ENCODE measurements at regions not wholly inside any gene's neighbourhood (a gene's known extent, or its start where the extent isn't known, plus 50 kb on each side); places are given as distances from the start of the nearest gene placed in this dataset.

DNA sequence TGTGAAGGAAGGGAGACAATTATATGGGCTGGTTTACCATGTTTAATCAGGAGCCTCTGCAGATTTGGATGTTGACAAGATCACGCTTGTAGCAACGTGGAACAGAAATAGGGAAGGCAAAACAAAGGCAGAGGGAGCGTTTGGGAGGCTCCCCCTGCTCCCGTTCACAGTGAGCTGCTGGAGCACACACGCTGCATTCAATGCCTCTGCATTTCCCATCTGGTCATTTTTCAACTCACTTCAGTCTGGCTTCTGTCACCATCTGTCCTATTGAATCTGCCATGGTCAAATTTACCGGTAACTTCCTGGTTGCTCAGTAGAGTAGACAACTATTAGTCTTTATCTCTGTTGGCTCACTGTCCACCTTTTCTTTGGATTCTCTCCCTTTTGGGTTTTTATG is 91.0 kb downstream of the NHLRC3 start:
- Histone ChIP-seq H3K36me3 (ENCODE audit: control insufficient read depth, insufficient read depth, low read length) (no peaks in the 10 kb centered on the region), H3K4me1 (ENCODE audit: control insufficient read depth, insufficient read depth, low read length) (peaks cover 5% of the 10 kb centered on the region), H3K4me3 (ENCODE audit: low read length) (no peak overlapping the region), H3K9me3 (ENCODE audit: control insufficient read depth, low read depth, low read length) (no peaks in the 10 kb centered on the region), H3K27me3 (ENCODE audit: control insufficient read depth, insufficient read depth, low read length) (no peaks in the 10 kb centered on the region), H3K27ac (ENCODE audit: low read length) (no peak overlapping the region)
- 100% methylated on average over 1 of the region's 6 CpGs for WGBS (ENCODE audit: insufficient coverage, low lambda C conversion rate)
- DNase-seq: no peak

DNA sequence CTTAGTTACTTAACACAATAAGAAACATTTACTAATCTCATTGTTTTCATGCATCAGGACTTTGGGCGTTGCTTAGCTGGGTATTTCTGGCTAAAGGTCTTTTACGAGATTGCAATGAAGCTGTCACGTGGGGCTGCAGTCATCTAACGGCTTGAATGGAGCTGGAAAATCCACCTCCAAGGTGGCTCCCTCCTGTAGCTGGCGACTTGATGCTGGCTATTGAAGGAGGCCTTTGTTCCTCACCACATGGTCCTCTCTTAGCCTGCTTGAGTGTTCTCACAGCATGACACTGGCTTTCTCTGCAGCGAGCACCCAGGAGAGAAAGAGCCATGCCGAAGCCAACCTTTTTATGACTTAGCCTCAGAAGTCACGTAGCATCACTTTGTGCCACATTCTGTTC is 92.0 kb downstream of the NHLRC3 start:
- Histone ChIP-seq H3K36me3 (ENCODE audit: control insufficient read depth, insufficient read depth, low read length) (no peaks in the 10 kb centered on the region), H3K9me3 (ENCODE audit: control insufficient read depth, low read depth, low read length) (no peaks in the 10 kb centered on the region), H3K27ac (ENCODE audit: low read length) (no peak overlapping the region), H3K27me3 (ENCODE audit: control insufficient read depth, insufficient read depth, low read length) (no peaks in the 10 kb centered on the region), H3K4me1 (ENCODE audit: control insufficient read depth, insufficient read depth, low read length) (peaks cover 5% of the 10 kb centered on the region), H3K4me3 (ENCODE audit: low read length) (no peak overlapping the region)
- no CpG with 5 or more reads among the region's 8 CpGs for WGBS (ENCODE audit: insufficient coverage, low lambda C conversion rate)
- DNase-seq: no peak

DNA sequence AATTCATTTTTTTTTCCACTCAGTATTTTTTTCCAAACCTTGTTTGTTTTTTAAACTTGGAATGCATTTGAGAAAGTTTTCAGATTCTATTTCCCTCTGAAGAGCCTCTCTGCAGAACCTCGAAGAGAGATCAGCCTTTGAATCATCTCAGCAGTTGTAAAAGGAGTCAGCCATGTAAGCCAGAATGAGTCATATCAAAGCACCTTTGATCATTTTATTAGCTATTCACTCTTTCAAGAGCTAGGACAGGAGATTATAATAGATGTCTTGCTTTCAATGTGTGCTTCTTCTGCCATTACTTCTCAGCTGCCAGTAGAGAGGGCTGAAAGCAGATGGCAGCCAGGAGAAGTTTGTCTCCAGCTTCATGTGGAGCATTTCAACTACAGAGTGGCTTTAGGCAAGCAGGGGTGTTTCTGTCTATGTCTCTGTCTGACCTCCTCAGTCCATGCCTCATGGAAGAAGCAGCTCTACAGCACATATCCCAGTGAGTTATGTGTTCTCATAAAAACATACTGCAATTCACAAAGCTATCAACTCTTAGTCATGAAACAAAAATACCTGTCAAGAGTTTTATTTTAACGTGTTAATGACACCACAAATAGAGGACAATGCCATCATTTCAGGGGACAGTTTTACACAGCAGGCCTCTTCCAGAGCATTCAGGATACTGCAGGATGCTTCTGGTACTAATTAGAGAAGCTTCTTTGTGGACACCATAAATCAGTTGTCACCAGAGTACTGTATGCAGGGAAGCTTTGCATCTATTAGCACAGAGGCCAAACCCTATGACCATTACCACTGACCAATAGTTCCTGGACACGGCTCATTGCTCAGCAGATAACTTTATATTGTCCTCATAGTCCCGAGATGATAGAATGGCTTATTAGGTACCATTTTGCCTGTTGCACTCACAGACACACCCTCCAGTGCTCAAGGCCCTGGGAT is 94.3 kb downstream of the NHLRC3 start:
- H3K27me3 ChIP-seq (ENCODE audit: control insufficient read depth, insufficient read depth, low read length): no peaks in the 10 kb centered on the region
- peak; percentile 19 to 57 for DNase-seq
- H3K36me3 ChIP-seq (ENCODE audit: control insufficient read depth, insufficient read depth, low read length): no peaks in the 10 kb centered on the region
- H3K4me3 ChIP-seq (ENCODE audit: low read length): no peak overlapping the region
- peaks cover 5% of the 10 kb centered on the region for H3K4me1 ChIP-seq (ENCODE audit: control insufficient read depth, insufficient read depth, low read length)
- H3K9me3 ChIP-seq (ENCODE audit: control insufficient read depth, low read depth, low read length): no peaks in the 10 kb centered on the region
- 88% methylated on average over 1 of the region's 4 CpGs for WGBS (ENCODE audit: insufficient coverage, low lambda C conversion rate)
- H3K27ac ChIP-seq (ENCODE audit: low read length): peak overlapping the region; percentile 9

DNA sequence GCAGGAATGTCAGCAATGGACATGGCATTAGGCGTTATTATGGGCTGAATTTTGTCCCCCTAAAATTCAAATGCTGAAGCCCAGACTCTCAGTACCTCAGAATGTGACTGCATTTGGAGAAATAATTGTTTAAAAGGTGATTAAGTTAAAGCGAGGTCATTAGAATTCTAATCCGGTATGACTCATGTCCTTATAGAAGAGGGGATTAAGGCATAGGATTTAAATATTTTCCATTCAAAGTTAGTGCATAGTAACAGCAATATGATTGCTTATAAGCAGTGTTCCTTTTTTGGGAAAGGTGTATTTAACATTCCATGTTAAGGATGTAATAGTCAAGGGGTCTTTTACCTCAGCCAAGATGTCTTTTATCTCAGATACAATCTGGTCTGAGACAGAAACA is 95.5 kb downstream of the NHLRC3 start:
- H3K36me3 ChIP-seq (ENCODE audit: control insufficient read depth, insufficient read depth, low read length): no peaks in the 10 kb centered on the region
- no peak for DNase-seq
- H3K27ac ChIP-seq (ENCODE audit: low read length): no peak overlapping the region
- no peak overlapping the region for H3K4me3 ChIP-seq (ENCODE audit: low read length)
- no peaks in the 10 kb centered on the region for H3K9me3 ChIP-seq (ENCODE audit: control insufficient read depth, low read depth, low read length)
- H3K27me3 ChIP-seq (ENCODE audit: control insufficient read depth, insufficient read depth, low read length): no peaks in the 10 kb centered on the region
- 67% methylated on average over 1 of the region's 3 CpGs for WGBS (ENCODE audit: insufficient coverage, low lambda C conversion rate)
- peaks cover 5% of the 10 kb centered on the region for H3K4me1 ChIP-seq (ENCODE audit: control insufficient read depth, insufficient read depth, low read length)

DNA sequence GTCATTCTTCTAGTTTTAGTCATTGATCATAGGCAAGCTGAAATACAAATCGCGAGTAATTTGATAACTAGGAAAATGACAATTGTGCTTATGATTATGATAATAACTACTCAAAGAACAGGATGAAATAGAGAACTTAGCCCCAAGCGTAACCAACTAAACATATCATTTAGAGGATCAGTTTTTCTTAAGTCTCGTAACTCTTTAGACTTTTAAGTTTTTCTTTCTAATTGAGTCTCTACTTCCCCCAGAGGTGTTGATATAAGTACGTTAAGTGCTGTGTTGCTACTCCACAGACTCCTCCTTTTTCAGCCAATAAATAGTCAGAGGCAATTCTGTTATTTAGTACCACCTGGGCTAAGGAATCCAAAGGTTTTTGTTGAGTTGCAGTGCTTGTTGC is 96.3 kb downstream of the NHLRC3 start:
- Histone ChIP-seq H3K4me1 (ENCODE audit: control insufficient read depth, insufficient read depth, low read length) (peaks cover 5% of the 10 kb centered on the region), H3K27me3 (ENCODE audit: control insufficient read depth, insufficient read depth, low read length) (no peaks in the 10 kb centered on the region), H3K9me3 (ENCODE audit: control insufficient read depth, low read depth, low read length) (no peaks in the 10 kb centered on the region), H3K4me3 (ENCODE audit: low read length) (no peak overlapping the region), H3K36me3 (ENCODE audit: control insufficient read depth, insufficient read depth, low read length) (no peaks in the 10 kb centered on the region), H3K27ac (ENCODE audit: low read length) (no peak overlapping the region)
- DNase-seq: no peak
- 83% methylated on average over 1 of the region's 5 CpGs for WGBS (ENCODE audit: insufficient coverage, low lambda C conversion rate)

DNA sequence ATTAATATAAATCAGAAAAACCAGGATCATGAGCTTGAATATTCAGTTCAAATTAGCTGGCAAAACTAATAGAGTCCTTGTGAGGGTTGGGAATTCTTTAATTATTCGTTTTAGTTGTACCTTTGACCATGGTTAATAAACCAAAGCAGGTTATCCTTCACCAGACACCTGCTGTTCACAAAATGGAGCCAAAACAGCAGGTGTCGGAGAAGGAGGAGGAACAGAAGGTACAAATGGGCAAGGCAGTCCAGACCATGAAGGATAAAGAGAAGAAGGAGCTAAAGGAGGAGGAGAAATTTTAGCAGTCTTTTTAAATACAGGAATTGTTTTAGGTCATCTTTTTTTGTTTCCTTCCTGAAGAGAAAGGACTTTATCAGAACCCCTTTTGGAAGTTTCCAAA is 106.1 kb downstream of the NHLRC3 start:
- Histone ChIP-seq H3K9me3 (ENCODE audit: control insufficient read depth, low read depth, low read length) (no peaks in the 10 kb centered on the region), H3K27me3 (ENCODE audit: control insufficient read depth, insufficient read depth, low read length) (no peaks in the 10 kb centered on the region), H3K27ac (ENCODE audit: low read length) (no peak overlapping the region), H3K4me1 (ENCODE audit: control insufficient read depth, insufficient read depth, low read length) (no peaks in the 10 kb centered on the region), H3K4me3 (ENCODE audit: low read length) (no peak overlapping the region), H3K36me3 (ENCODE audit: control insufficient read depth, insufficient read depth, low read length) (no peaks in the 10 kb centered on the region)
- WGBS (ENCODE audit: insufficient coverage, low lambda C conversion rate): 100% methylated on average over 1 of the region's 2 CpGs
- DNase-seq: no peak

DNA sequence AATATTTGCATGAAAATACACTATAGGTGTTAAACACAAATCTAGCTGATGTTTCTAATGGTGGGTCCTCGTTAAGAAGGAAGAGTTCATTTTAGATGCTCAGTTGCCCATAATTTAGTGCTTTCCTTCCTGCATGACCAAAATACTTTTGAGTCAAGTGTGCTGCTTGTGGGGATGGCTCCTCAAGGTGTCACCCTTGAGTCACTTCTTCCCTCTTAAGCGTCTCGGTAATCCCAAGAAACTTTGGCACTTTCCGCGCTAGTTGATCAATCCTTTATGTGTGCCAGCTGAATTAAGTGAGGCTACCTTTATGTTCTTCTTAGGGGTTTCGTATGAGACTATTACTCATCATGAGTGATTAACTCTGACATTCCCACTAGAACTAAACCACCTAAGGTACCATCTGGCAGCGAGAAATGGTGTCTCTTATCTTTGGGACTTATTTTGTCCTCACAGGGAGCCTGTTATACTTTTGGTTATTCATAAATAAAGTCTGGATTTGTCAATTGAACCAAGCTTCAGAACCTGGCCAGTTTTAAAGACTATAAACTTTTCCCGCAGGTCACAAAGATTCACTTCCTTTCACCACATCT is 106.8 kb downstream of the NHLRC3 start:
- H3K9me3 ChIP-seq (ENCODE audit: control insufficient read depth, low read depth, low read length): no peaks in the 10 kb centered on the region
- H3K27ac ChIP-seq (ENCODE audit: low read length): no peak overlapping the region
- no peak overlapping the region for H3K4me3 ChIP-seq (ENCODE audit: low read length)
- H3K27me3 ChIP-seq (ENCODE audit: control insufficient read depth, insufficient read depth, low read length): no peaks in the 10 kb centered on the region
- WGBS (ENCODE audit: insufficient coverage, low lambda C conversion rate): no CpG with 5 or more reads among the region's 8 CpGs
- H3K36me3 ChIP-seq (ENCODE audit: control insufficient read depth, insufficient read depth, low read length): no peaks in the 10 kb centered on the region
- H3K4me1 ChIP-seq (ENCODE audit: control insufficient read depth, insufficient read depth, low read length): no peaks in the 10 kb centered on the region
- DNase-seq: peak; percentile 30 to 40

DNA sequence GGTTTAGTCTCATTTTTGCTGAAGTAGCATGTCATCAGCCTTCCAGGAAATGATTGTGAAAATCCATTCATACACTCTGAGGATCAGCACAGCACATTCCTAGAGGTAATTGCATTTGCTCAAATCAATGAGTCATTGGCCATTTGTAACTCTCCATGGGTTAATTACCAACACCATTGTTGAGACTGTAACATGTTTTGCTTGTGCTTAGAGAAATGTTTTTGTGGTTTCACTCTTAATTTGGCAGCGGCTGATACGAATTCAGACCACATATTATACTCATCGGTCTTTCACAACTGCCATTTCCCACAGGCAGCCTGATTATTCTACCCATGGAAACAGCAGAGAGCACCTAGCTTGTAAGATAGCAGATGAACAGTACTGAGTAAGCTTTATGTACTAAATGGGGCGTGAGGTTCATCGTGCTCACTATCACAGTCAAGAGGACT is 110.3 kb downstream of the NHLRC3 start:
- H3K9me3 ChIP-seq (ENCODE audit: control insufficient read depth, low read depth, low read length): no peaks in the 10 kb centered on the region
- peak overlapping the region; percentile 70 for H3K27ac ChIP-seq (ENCODE audit: low read length)
- no peaks in the 10 kb centered on the region for H3K36me3 ChIP-seq (ENCODE audit: control insufficient read depth, insufficient read depth, low read length)
- no peaks in the 10 kb centered on the region for H3K27me3 ChIP-seq (ENCODE audit: control insufficient read depth, insufficient read depth, low read length)
- no peak overlapping the region for H3K4me3 ChIP-seq (ENCODE audit: low read length)
- DNase-seq: peak; percentile 46 to 69
- WGBS (ENCODE audit: insufficient coverage, low lambda C conversion rate): 40% methylated on average over 1 of the region's 5 CpGs
- no peaks in the 10 kb centered on the region for H3K4me1 ChIP-seq (ENCODE audit: control insufficient read depth, insufficient read depth, low read length)

DNA sequence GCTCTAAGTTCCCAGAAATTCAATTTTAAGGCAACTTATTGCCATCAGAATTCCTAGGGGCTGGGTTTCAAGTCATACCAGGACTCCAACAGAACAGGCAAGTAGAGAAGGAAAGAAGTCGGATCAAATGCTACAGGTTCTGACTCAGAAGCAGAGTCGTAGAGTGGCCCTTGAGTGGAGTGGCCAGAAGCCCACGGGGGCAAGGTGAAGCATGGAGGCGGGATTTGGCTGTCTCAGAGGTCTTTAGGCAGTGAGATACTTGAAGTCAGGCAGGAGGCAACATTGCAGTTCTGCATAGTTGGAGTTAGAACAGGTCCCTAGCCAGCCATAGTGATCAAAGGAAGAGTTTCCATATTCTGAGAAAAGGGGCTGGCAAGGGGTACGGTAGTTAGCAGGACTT is 111.6 kb downstream of the NHLRC3 start:
- no peaks in the 10 kb centered on the region for H3K27me3 ChIP-seq (ENCODE audit: control insufficient read depth, insufficient read depth, low read length)
- no peak for DNase-seq
- no peaks in the 10 kb centered on the region for H3K9me3 ChIP-seq (ENCODE audit: control insufficient read depth, low read depth, low read length)
- no CpG with 5 or more reads among the region's 5 CpGs for WGBS (ENCODE audit: insufficient coverage, low lambda C conversion rate)
- H3K27ac ChIP-seq (ENCODE audit: low read length): no peak overlapping the region
- no peaks in the 10 kb centered on the region for H3K4me1 ChIP-seq (ENCODE audit: control insufficient read depth, insufficient read depth, low read length)
- no peak overlapping the region for H3K4me3 ChIP-seq (ENCODE audit: low read length)
- H3K36me3 ChIP-seq (ENCODE audit: control insufficient read depth, insufficient read depth, low read length): no peaks in the 10 kb centered on the region

DNA sequence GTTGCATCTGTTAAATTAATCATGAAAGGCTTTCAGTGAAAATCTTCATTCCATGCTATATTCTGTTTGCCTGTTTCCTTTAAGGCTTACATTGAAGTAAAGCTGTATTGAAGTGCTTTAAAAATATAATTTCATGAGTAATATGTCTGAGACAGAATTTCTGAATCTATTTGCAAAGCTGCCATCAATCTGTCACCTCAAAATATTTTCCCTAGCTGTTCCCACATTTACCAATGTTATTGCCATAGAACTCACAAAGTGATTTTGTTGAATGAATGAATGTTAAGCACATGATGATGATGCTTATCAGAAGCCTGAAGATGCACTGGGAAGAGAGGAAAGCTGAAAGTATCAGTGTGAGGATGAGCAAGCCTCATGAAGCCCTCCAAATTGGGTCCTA is 115.8 kb downstream of the NHLRC3 start:
- Histone ChIP-seq H3K27ac (ENCODE audit: low read length) (no peak overlapping the region), H3K4me1 (ENCODE audit: control insufficient read depth, insufficient read depth, low read length) (no peaks in the 10 kb centered on the region), H3K9me3 (ENCODE audit: control insufficient read depth, low read depth, low read length) (no peaks in the 10 kb centered on the region), H3K27me3 (ENCODE audit: control insufficient read depth, insufficient read depth, low read length) (no peaks in the 10 kb centered on the region), H3K36me3 (ENCODE audit: control insufficient read depth, insufficient read depth, low read length) (no peaks in the 10 kb centered on the region), H3K4me3 (ENCODE audit: low read length) (no peak overlapping the region)
- DNase-seq: no peak
